Neural progenitor cell (in vitro differentiated cells): ENCODE measurements at regions not wholly inside any gene's neighbourhood (a gene's known extent, or its start where the extent isn't known, plus 50 kb on each side); places are given as distances from the start of the nearest gene placed in this dataset.

Source experiments
- DNase-seq: peaks from one replicate; pipeline ENCODE4 v3.0.0-alpha.2; 2016; ENCODE audit warnings: low spot score
- H2AFZ ChIP-seq: fragments of 200-600 bp; sonication (generic); replicated peaks from 2 replicates; pipeline ENCODE4 v1.6.1; 2016; ENCODE audit warnings: antibody characterized with exemption
- H3F3A ChIP-seq: fragments of 200-600 bp; sonication (generic); 2 replicates; pipeline ENCODE4 v1.6.1; 2016; ENCODE audit warnings: antibody characterized with exemption, low read depth
- H3K27ac ChIP-seq: fragments of 200-600 bp; sonication (generic); 2 replicates; pipeline ENCODE4 v1.5.1; 2016; ENCODE audit warnings: mild to moderate bottlenecking
- H3K27me3 ChIP-seq: fragments of 200-600 bp; sonication (generic); 2 replicates; pipeline ENCODE4 v1.6.1; 2016; ENCODE audit warnings: mild to moderate bottlenecking, moderate library complexity
- H3K36me3 ChIP-seq: fragments of 200-600 bp; sonication (generic); 2 replicates; pipeline ENCODE4 v1.5.1; 2016
- H3K4me1 ChIP-seq: fragments of 200-600 bp; sonication (generic); 2 replicates; pipeline ENCODE4 v1.6.1; 2016; ENCODE audit warnings: mixed run types
- H3K4me2 ChIP-seq: fragments of 200-600 bp; sonication (generic); 2 replicates; pipeline ENCODE4 v1.6.1; 2016
- H3K4me3 ChIP-seq: fragments of 200-600 bp; sonication (generic); 2 replicates; pipeline ENCODE4 v1.5.1; 2016
- H3K79me2 ChIP-seq: fragments of 200-600 bp; sonication (generic); 2 replicates; pipeline ENCODE4 v1.6.1; 2016; ENCODE audit warnings: low read depth
- H3K9ac ChIP-seq: fragments of 200-600 bp; sonication (generic); 2 replicates; pipeline ENCODE4 v1.6.1; 2016
- H3K9me3 ChIP-seq: fragments of 200-600 bp; sonication (generic); 2 replicates; pipeline ENCODE4 v1.5.1; 2016; ENCODE audit warnings: low read depth
- H4K20me1 ChIP-seq: fragments of 200-600 bp; sonication (generic); 2 replicates; pipeline ENCODE4 v1.6.1; 2016; ENCODE audit warnings: low read depth
- H3K27ac Mint-ChIP-seq: 3 replicates; pipeline ENCODE4 v1.8.0; 2021; ENCODE audit warnings: mixed read lengths
- H3K27me3 Mint-ChIP-seq: 2 replicates; pipeline ENCODE4 v1.8.0; 2022; ENCODE audit warnings: low read depth, mild to moderate bottlenecking, inconsistent platforms, moderate library complexity, mixed read lengths; ENCODE audit not compliant: insufficient read depth
- H3K36me3 Mint-ChIP-seq: 3 replicates; pipeline ENCODE4 v1.8.0; 2021; ENCODE audit warnings: mixed read lengths
- H3K4me1 Mint-ChIP-seq: 3 replicates; pipeline ENCODE4 v1.8.0; 2021; ENCODE audit warnings: mixed read lengths
- H3K4me3 Mint-ChIP-seq: 3 replicates; pipeline ENCODE4 v1.8.0; 2021; ENCODE audit warnings: mild to moderate bottlenecking, moderate library complexity, mixed read lengths
- H3K9me3 Mint-ChIP-seq: 3 replicates; pipeline ENCODE4 v1.8.0; 2020; ENCODE audit warnings: mixed read lengths
- CTCF ChIP-seq: fragments of 200-600 bp; sonication (generic); IDR thresholded peaks from 2 replicates; pipeline ENCODE4 v1.5.1; 2017; ENCODE audit warnings: antibody characterized with exemption, mild to moderate bottlenecking
- EZH2 ChIP-seq: fragments of 200-600 bp; sonication (generic); IDR thresholded peaks from 2 replicates; pipeline ENCODE4 v1.6.1; 2017; ENCODE audit warnings: antibody characterized with exemption, mild to moderate bottlenecking, moderate library complexity
- EZH2phosphoT487 ChIP-seq: fragments of 200-600 bp; sonication (generic); IDR thresholded peaks from 2 replicates; pipeline ENCODE4 v1.6.1; 2017; ENCODE audit warnings: antibody characterized with exemption

GRCh38 chr5:159440968-159441367, 110.7 kb upstream of the IL12B start:
- no peak overlapping the region for H3K4me3 ChIP-seq
- peaks cover 9% of the 10 kb centered on the region for H3K4me1 Mint-ChIP-seq
- no peak overlapping the region for H3K9ac ChIP-seq
- no peak overlapping the region for H3K27ac ChIP-seq
- H3K9me3 Mint-ChIP-seq = no peaks in the 10 kb centered on the region
- no peak overlapping the region for H3K27ac Mint-ChIP-seq
- no peaks in the 10 kb centered on the region for H3K36me3 Mint-ChIP-seq
- H3K9me3 ChIP-seq = no peaks in the 10 kb centered on the region
- H3K4me2 ChIP-seq = no peak overlapping the region
- H3K79me2 ChIP-seq = no peaks in the 10 kb centered on the region
- H3F3A ChIP-seq = peaks cover 6% of the 10 kb centered on the region
- DNase-seq = no peak
- no peak for TF ChIP-seq EZH2
- peaks cover 7% of the 10 kb centered on the region for H3K4me1 ChIP-seq
- no peaks in the 10 kb centered on the region for H3K27me3 ChIP-seq
- no peaks in the 10 kb centered on the region for H4K20me1 ChIP-seq
- H3K4me3 Mint-ChIP-seq = no peak overlapping the region
- peaks cover 2% of the 10 kb centered on the region for H3K27me3 Mint-ChIP-seq
- H2AFZ ChIP-seq = no peak overlapping the region
- H3K36me3 ChIP-seq = no peaks in the 10 kb centered on the region

- DNase-seq = peak; percentile 56
- Mint-ChIP-seq H3K4me3 (no peak overlapping the region), H3K9me3 (no peaks in the 10 kb centered on the region), H3K4me1 (peaks cover 9% of the 10 kb centered on the region), H3K27ac (no peak overlapping the region), H3K27me3 (peaks cover 2% of the 10 kb centered on the region), H3K36me3 (no peaks in the 10 kb centered on the region)
- Histone ChIP-seq H2AFZ (no peak overlapping the region), H3K4me1 (peaks cover 7% of the 10 kb centered on the region), H4K20me1 (no peaks in the 10 kb centered on the region), H3K4me2 (no peak overlapping the region), H3K27me3 (no peaks in the 10 kb centered on the region), H3K4me3 (no peak overlapping the region), H3K9me3 (no peaks in the 10 kb centered on the region), H3K79me2 (no peaks in the 10 kb centered on the region), H3K36me3 (no peaks in the 10 kb centered on the region), H3K9ac (no peak overlapping the region), H3K27ac (no peak overlapping the region), H3F3A (peaks cover 6% of the 10 kb centered on the region)
- TF ChIP-seq EZH2phosphoT487 (no peak), CTCF (peak; percentile 49)
Measured at GRCh38 chr5:159441441-159441840, 111.2 kb upstream of the IL12B start.

GRCh38 chr5:159442206-159442850, 112.0 kb upstream of the IL12B start:
- Histone ChIP-seq H2AFZ (no peak overlapping the region), H3K4me1 (peaks cover 7% of the 10 kb centered on the region), H3K9me3 (no peaks in the 10 kb centered on the region), H4K20me1 (no peaks in the 10 kb centered on the region), H3K4me3 (no peak overlapping the region), H3K27ac (no peak overlapping the region), H3K4me2 (peak overlapping the region; percentile 61), H3K36me3 (no peaks in the 10 kb centered on the region), H3K79me2 (no peaks in the 10 kb centered on the region), H3F3A (peaks cover 6% of the 10 kb centered on the region), H3K27me3 (no peaks in the 10 kb centered on the region), H3K9ac (no peak overlapping the region)
- Mint-ChIP-seq H3K9me3 (no peaks in the 10 kb centered on the region), H3K36me3 (no peaks in the 10 kb centered on the region), H3K4me1 (peaks cover 9% of the 10 kb centered on the region), H3K27ac (no peak overlapping the region), H3K4me3 (no peak overlapping the region), H3K27me3 (peaks cover 4% of the 10 kb centered on the region)
- peak; percentile 25 for TF ChIP-seq CTCF
- no peak for TF ChIP-seq EZH2
- DNase-seq = peak; percentile 73

GRCh38 chr5:159444441-159445082, 114.3 kb upstream of the IL12B start:
- H3K9me3 ChIP-seq = no peaks in the 10 kb centered on the region
- H3K27ac ChIP-seq = no peak overlapping the region
- H3K79me2 ChIP-seq = no peaks in the 10 kb centered on the region
- peak; percentile 57 for DNase-seq
- peaks cover 7% of the 10 kb centered on the region for H3K4me1 ChIP-seq
- H3K27ac Mint-ChIP-seq = no peak overlapping the region
- no peaks in the 10 kb centered on the region for H3K36me3 ChIP-seq
- H3K4me3 ChIP-seq = no peak overlapping the region
- peaks cover 6% of the 10 kb centered on the region for H3F3A ChIP-seq
- H3K4me1 Mint-ChIP-seq = peaks cover 9% of the 10 kb centered on the region
- no peaks in the 10 kb centered on the region for H4K20me1 ChIP-seq
- no peak overlapping the region for H3K9ac ChIP-seq
- H3K4me3 Mint-ChIP-seq = no peak overlapping the region
- H3K36me3 Mint-ChIP-seq = no peaks in the 10 kb centered on the region
- TF ChIP-seq EZH2 (no peak), CTCF (peak; percentile 61), EZH2phosphoT487 (no peak)
- H3K27me3 ChIP-seq = no peaks in the 10 kb centered on the region
- H3K9me3 Mint-ChIP-seq = no peaks in the 10 kb centered on the region
- no peak overlapping the region for H3K4me2 ChIP-seq
- H2AFZ ChIP-seq = no peak overlapping the region
- H3K27me3 Mint-ChIP-seq = peaks cover 4% of the 10 kb centered on the region
